IPS-NIHi7 (cell line): ENCODE measurements at regions not wholly inside any gene's neighbourhood (a gene's known extent, or its start where the extent isn't known, plus 50 kb on each side); places are given as distances from the start of the nearest gene placed in this dataset.

ENCODE experiments used
- DNase-seq: peaks from one replicate; pipeline ENCODE4 v3.0.0; 2012; ENCODE audit warnings: mixed read lengths; ENCODE audit errors: extremely low spot score

DNA sequence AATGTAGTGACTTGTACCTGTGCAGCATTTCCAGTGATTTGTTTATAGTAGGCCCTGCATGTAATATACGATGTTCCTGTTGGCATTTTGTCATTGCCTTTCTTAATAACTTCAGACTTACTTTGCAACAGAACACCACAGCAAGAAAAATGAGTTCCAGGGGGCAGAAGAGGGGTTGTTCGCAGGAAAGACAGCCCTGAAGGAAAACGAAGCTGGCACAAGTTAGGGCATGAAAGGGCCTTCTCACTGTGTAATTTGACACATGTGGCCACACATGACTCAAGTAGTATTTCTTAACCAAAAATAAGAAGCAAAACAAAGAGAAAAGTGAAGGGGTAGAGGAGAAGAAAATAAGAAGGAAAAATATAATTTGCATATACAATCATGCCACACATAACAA, 265.8 kb upstream of the SMIM31 start:
- no peak for DNase-seq

DNA sequence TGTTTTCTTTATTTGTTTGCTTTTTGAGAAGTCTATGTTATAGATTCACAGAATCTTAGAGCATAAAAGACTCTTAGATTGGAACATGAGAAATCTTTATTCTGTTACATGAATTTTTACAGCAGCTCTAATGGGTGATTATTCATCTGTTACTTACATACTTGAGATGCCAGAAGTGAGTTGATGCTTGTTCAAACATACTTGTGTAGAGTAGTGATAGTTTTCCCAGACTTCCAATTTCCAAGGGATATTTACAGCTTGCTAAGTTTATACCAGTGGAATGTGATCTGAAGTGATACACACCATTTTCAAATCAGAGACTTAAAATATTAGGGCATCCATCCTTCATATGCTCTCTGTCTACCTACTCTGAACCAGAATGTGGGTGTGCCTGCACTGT, 252.9 kb upstream of the SMIM31 start:
- no peak for DNase-seq

DNA sequence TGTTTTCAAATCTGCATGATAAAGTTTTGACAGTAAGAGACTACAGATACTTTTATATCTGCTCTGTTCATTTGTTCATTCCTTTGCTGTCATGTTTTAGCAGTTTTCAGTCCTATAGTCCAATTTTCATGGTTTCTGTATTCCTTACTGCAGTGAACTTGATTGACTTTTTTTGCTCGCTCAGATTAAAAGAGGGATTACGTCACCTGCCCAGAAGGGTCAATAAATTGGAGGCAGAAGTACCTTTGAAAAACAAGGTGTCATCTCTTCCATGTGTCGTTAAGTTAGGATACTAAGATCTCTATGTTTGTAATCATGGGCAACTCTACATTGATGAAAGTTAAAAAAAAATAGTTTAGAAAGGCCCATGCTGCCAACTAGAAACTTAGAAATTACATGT, 250.1 kb upstream of the SMIM31 start:
- no peak for DNase-seq

DNA sequence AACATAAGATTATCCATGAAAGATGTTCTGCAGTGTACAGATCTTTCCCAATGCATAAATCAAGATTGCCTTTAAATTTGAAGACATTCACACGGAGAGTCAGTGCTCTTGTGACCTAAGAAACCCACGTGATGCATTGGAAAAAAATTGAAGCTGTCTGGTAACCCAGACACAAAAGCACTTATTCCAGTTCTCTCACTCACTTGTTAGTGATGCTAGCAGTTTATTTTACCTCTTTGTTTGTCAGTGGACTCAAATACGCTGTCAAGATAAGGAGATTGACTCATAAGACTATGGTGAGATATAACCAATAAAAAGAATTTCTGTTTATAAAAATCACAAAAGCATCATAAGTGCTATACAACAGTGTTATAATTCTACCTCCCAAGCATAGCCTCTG, 245.8 kb upstream of the SMIM31 start:
- DNase-seq, result no peak

DNA sequence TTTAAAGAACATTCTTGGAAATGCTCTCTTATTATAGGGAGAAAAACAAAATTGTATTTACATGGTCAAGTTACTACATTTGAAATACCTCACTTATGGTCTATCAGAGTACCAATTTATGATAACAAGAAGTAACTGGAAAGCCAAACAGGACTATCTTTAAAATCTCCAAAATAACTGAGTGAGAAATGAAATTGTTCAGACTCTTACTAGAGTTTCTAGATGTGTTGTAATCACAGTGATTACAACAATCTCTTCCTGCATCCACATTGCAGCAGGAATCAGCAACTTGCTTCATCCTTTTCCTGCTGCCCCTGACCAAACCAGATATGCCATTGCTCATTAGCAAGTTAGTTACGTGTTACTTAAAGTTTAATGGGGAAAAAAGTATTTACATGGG, 245.2 kb upstream of the SMIM31 start:
- no peak for DNase-seq

DNA sequence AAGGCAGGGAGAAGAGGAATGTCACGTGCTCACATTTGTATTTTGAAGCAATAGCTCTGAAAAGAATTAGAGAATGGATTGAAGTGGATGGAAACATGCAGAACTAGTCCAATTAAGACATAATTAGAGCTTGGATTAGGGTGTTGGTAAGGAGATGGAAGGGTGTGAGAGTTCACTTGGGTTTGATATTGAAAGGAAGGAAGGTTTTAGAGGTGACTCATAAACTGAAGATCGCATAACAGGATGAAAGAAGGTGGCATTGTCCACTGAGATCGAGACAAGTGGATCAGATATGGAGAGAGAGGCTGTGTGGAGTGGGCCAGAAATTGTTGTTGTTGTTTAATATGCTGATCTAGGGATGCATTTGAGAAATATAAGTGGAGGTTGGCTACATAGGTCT, 244.0 kb upstream of the SMIM31 start:
- no peak for DNase-seq

DNA sequence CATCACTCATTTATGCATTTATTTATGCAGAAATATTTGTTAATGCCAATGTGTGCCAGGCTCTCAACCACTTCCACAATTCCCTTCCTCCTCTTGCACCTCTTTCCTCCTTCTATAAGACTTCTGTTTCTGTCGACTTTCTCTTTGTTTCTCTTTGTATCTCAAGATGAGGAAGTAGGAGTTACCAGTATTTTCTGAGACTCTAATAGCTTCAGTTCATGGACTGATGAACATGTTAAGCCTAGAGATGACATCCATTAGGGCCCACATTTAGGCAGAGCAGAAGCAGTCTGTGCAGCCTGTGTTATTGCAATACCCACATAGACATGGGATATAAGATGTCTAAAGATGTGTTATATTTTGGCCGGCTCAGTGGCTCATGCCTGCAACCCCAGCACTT, 241.8 kb upstream of the SMIM31 start:
- no peak for DNase-seq

DNA sequence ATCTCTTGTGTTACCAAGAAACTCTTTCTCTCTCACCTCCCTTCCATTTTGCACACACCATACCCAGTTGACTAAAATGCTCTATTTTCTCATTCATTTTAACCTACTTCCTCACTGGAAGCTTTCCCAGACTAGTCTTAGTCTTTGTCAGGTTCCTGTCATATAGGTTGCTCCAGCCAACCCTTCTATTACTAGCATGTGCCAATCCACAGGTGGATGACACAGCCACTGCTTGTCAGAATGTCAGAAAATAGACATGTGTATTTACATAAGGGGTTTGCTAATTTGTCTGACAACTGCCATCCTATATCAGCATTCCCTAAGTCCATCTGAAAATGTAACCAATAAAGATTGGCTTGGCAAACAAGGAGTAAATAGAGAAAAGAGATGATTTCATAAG, 239.2 kb upstream of the SMIM31 start:
- DNase-seq, result no peak

DNA sequence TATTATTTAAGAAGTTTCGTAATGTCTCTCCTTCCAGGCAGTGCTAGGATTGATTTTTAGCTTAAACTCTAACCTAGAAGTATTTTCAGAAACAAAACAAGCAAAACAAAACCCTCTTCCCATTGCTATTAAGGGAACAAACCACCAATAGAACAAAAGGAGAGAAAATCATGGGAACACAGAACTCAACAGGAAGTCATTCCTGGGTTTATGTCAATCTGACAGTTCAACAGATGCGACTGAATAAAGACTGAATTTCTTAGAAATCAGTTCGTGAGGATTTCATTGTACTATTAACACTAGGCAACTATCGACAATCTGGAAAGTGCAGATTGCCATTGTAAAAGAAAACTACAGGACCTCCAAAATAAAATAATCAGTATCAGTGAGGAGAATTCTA, 229.1 kb upstream of the SMIM31 start:
- DNase-seq, result no peak

DNA sequence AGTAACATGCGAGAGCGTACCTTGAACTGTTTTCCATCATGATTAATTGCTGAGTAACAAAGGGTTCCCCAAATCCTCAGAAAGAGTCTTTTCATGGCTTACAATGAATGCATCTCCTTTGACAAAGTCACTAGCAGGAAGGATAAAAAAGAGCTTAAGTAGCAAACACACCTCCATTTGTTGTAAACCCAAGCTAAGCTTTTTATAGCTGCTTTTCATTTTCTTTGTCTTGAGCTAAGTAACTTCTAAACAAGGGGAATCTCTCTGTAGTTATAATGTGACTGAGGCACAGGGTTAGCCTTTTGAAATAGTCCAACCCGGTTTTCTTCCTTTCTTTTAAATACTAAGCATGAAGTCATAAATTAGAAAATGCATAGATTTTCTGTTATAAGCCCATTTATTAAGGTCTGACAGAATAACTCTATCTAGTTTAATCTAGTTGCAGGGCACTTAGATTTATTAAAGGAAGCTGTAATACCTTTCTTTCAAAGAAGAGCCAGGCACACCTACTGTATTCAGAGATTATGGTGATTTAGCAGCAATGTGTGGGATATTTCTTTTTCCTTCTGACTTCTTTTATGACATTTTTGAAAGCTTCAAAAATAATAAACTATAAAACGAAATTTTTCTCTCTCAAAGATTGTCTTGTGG, 226.9 kb upstream of the SMIM31 start:
- no peak for DNase-seq

DNA sequence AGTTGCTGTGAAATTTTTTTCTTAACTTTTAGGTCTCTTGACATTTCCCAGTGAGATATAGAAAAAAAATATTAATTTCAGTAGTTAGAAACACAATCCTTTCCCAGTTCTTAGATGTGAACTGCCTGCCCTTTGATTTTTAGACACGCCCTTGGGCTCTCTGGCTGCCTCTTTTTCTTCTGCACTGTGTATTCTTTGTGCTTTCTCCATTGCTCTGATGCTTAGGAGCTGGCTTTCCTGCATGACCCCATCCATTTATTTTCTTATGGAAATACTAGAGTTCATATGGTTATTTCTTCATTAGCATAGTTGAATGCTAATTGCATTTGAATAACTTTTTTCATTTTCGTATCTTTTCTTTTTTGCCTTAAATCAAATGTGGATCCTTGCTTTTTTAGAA, 224.9 kb upstream of the SMIM31 start:
- DNase-seq, result no peak

DNA sequence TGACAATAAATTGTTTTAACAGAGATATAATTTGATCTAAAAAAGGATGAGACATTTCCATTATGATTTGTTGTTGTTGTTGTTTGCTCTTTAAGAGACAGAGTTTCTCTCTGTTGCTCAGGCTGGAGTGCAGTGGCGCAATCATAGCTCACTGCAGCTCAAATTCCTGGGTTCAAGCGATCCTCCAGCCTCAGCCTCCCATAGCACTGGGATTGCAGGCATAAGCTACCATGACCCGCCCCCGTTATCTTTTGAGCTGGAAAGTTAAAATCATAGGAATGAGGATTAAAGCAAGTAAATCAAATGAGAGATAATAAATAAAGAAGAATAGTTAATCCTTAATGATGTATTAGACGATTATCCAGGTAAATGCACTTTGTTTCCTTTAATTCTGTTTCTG, 224.4 kb upstream of the SMIM31 start:
- DNase-seq, result no peak

DNA sequence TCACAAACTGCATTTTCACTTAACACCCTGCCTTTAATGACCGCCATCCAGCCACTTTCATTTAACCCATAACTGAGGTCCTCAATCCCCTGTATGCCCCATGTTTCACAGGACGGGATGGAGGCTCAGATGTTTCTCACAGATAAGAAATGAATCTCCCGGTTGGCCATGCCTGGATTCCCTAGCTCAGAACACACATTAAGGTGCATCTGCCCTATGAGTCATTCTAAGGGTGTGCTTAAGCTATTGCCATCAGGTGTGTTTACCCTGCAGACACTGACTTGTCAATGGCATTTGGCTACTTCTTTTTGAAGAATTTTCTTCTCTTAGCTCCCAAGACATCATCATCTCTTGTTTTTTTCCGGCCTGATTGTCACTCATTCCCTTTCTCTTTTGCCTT, 222.6 kb upstream of the SMIM31 start:
- DNase-seq, result no peak

DNA sequence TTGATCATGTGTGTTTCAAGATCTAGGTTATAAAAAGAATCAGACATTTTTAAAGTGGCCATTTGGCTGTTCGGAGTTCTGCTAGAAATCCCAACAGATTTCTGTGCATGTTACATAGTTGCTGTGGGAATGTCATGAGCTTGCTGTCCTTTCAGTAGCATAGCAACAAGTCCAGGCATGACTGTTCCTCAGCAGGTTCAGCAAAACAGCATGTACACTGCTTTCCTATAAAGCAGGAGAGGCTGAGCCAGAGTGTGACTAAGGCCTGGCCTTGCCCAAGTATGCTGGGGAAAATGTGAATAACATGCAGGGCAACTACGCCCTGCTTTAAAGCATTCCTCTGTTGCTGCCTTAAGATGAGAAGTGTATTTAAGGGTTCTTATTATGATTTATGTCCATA, 217.1 kb upstream of the SMIM31 start:
- DNase-seq, result no peak

DNA sequence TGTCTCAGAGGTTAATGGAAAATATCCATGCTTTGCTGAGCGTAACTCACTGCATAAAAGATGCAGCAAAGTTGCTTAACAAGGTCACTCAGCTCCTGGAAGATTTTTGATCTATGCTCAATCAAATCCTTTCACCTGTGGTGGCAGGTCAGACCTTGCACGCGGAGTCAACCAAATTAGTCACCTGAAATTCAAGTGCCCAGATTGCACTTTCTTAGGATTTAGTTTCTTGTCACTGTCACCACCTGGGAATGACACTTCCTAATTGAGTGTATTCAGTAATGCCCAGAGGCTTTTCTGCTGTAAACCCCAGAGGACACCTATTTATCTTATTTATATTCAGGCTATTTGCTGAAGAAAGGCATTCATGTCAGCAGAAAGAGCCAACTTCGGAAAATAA, 215.8 kb upstream of the SMIM31 start:
- DNase-seq, result no peak

DNA sequence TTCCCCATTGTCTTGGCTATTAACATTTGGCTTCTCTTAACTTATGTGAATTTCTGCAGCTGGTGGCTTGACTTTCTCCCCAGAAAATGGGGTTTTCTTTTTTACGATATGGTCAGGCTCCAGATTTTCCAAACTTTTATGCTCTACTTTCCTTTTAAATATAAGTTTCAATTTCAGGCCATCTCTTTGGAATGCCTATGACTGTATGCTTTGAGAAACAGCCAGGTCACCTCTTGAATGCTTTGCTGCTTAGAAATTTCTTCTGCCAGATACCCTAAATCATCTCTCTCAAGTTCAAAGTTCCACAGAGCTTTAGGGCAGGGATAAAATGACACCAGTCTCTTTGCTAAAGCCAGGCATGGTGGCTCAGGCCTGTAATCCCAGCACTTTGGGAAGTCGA, 212.9 kb upstream of the SMIM31 start:
- no peak for DNase-seq

DNA sequence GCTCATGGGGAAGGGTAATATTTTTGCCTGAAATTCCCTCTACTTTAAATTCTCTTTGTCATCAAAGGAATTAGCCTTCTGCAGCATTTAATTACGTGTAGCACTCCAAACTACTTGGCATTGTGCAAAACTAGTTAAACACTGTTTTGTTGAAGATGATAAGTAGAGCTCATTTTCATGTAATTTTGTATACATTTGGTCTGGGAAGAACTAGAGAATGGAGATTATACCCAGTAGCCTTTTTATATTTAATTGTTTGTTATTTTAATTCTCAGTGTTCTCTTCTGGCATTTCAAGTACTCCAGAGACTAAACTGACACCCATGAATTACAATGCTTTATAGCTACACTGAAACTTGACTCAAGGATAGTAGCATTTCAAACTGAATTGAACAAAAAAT, 211.5 kb upstream of the SMIM31 start:
- no peak for DNase-seq

DNA sequence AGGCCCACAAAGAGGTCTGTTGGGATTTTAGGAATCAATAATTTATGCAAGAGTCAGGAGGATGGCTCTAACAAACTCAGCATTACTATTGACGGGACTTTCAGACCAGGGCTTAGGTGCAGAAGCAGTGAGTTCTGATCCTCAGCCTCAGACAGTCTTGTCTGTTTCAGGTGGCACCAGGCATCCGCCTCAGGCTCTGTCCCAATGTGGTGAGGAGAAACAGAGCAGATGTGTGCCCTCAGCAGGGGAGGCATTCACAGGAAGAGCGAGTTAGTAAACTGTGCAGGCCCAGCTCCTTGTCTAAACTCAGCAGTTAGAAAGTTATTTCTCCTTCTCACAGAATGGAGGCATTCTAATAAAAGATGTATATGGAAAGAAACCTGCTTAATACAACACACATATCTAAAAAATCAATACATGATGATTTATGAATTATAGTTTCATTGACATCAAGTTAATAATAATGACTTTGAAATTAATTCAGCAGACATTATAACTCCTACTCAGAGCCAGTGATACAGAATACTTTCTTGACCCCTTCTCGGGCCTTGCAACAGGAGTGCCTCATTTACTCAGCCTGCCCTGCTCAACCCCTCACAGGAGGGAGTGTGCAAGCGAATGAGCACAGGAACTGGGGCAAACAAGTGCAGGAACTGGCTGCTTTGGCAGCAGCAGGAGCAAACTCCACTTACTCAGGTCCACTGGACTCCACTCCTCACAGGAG, 202.8 kb upstream of the SMIM31 start:
- no peak for DNase-seq

DNA sequence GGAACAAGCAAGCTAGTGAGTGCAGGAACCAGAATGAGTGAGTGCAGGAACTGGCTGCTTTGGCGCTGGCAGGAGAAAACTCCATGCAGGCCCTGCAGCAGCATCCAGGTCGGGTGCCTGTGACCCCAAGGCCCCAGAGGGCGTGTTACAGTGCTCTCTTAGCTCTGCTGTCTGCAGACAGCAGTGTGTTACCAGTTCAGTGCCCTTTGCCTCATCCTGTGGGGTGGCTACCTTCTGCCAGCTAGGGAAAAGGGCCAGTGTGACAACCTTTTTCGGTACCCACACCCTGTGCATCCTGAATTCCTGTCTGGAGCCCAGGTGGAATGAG, 202.3 kb upstream of the SMIM31 start:
- DNase-seq, result no peak

DNA sequence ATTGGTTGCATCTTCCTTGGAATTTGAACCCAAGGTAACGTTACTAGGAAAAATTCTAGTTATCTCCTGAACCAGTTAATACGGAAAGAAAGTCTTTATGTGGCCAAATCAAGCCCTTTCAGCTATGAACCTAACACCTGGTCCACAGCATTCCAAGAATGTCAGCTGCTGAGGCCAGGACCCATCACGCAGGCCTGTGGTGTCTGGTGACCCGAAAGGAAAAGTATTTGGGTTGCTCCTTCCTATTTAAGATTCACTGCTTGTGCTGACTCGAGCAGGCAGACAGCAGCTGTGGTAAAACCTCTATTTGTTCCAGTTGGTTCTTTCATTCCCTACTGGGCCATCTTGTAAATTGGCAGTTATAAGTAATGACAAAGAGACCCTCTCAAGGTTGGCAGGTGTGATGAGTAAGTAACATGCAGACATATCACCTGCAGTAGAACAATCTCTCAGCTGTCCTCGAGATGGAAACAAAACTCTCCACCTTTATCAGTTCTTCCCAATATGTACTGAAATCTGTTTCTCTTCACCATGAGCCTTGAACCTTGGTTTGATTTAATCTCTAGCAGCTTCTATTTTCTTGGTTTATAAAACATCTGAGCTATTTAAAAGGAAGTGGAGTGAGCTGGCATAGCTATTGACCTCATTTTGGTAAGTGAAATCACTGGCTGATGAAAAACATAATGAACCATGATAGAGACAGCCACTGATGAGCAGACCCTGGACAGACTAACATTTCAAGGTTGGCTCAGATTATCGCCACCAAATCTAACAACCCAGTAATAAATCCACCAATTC, 182.1 kb upstream of the SMIM31 start:
- DNase-seq, result no peak

DNA sequence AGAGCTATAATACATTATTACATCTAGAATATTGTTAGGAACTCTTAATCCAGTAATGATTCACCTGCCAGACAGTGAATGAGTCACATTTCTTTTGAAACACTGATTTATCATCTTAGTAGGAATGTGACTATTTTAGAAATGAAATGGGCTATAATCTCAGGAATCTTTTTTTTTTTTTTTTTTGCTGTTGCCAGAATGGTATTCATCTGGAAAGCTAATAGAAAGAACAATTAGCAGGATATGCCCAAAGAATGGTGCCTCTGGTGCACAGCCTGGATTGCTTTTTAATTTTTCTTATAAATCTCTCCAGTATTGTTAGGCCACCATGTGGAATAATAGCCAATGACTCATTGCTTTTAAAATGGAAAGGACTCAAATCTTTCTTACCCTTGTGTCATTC, 181.1 kb upstream of the SMIM31 start:
- DNase-seq, result no peak

DNA sequence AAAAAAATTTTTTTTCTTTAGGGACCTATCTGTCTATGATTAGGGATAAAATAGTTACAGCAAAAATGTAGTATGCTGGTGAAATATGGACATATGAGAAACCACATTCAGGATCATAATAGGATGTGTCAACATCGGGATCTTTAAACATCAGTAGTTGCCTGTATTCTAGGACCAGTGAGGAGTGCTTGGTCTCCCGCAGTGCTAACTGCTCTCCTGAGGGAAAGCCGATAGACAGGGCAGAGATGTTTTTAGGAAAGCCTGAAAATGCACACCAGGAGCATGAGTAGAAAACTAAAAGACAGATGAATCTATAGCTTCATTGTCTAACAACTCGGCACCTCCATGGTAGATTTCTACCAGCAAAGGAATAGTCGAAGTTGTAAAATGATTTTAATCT, 178.1 kb upstream of the SMIM31 start:
- DNase-seq, result no peak

DNA sequence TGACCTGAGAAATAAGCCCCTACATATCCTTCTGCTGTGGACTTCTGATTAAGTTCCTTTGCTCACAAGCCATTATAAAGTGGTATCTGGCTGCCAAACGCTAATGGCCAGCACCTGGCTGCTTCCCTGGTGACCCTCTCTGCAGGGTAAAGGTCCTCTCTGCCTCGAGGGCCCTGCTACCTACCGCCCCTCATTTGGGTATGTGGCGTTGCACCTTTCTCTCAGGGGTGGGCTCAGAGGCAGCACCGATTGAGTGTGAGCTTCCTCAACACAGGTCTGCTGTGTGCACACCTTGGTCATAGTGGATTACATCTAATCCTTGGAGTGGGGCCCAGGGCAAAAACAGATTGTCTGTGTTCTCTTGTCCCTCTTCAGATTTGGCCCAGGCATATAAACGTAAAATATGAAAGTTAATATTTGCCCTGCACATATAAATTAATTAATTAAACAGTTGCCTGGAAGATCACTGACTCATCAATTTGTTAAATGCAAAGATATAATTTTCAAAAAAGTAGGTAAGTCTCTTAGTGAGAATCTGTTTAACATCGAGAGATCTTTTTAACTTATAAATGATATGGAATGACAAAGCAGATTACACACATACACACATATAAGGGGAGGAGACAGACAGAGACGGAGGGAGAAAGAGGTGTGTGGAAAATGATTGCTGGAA, 174.5 kb upstream of the SMIM31 start:
- DNase-seq, result no peak
